GM19035 (cell line): ENCODE measurements at regions not wholly inside any gene's neighbourhood (a gene's known extent, or its start where the extent isn't known, plus 50 kb on each side); places are given as distances from the start of the nearest gene placed in this dataset.

Experiments used
- ATAC-seq: cut with Tn5 transposase; IDR thresholded peaks from one replicate; pipeline ENCODE4 v1.9.1; 2021; ENCODE audit not compliant: unreplicated experiment

DNA sequence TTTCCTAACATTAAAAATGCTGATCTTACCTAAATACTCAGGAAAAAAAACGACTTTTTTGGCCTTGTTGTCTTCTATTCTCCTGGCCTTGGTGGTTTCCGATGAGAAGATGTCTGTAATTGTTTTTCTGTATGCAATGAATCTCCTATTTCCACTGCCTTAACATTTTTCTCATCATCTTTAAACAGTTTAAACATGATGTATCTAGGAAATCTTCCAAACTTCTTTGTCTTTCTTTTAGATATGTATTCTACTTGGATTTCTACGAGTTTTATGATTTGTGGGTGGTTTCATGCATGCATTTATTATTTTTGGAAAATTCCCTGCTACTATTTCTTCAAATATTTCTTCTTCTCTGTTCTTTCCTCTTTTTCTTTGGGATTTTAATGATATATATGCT lies 288.6 kb upstream of the GYPC start:
- ATAC-seq = no peak

DNA sequence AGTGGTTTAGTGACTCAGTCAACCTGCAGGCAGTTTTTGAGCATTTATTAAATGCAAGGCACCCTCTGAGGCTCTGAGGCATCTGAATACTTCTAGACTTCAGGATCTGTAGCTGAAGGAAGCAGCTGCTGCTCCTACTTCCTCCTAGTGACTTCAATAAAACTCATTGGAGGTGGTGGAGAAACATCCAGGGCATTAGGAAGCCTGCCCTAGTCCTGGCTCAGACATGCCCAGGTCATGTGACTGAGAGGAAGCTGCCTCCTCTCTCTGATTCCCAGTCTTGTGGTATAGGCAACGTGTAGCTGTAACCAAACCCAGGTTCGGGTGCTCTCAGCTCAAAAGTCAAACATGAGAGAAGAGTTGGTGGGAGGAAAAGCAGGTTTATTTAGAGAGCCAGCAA lies 287.2 kb upstream of the GYPC start:
- no peak for ATAC-seq

DNA sequence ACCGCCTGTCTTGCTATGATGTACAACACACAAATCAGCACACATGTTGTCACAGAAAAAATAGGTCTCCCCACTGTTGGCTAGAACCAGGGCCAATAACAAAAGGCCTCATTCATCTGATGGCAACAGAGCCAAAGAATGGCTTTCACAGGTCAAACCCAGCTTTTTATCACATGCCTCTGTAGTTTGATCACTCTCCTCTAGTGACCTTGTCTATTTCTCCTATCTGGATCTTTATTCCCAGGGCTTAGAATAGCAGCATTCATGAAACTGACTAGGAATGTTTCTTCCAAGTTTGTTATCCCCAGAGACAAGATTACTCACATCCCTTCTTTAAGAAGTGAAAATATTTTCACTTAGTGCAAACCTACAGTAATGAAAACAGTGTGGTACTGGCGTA lies 285.8 kb upstream of the GYPC start:
- no peak for ATAC-seq

DNA sequence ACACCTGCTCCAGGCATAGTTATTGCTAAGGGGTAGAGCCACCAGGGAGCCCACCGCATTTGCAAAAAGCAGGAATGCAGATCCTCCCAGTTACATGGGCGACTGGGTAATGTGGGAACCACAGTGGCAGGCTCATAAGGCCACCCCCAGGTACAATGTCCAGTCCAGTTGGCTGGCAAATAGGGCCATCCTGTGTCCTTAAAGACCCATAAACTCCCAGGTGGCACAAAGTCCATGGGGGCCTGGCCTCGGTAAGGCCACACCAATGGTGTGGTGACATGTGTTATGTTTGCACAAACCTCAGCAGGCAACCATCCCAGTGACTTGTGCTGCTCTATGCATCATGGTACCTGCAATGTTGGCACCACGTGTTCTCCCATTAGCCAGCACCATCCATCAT lies 283.6 kb upstream of the GYPC start:
- ATAC-seq = no peak

GRCh38 chr2:126378176-126378575 lies 277.8 kb upstream of the GYPC start:
- ATAC-seq = no peak

DNA sequence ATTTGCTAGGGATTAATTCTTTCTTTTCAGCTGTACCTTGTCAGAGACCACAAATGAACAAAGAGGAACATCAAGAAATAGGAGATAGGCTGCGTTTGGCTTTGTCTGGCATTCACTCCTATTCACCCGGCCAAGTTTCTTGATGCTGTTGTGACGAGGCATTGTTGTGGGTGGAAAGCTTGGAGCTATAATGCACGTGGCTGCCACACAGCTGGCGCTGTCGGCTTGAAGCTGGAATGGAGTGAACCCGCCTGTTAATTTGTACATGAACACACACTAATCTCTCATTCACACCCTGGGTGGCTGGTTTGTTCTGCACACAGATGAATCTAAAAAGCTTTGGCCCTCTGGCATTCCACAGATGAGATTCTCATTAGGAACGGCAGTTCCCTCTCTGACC lies 274.9 kb upstream of the GYPC start:
- no peak for ATAC-seq

DNA sequence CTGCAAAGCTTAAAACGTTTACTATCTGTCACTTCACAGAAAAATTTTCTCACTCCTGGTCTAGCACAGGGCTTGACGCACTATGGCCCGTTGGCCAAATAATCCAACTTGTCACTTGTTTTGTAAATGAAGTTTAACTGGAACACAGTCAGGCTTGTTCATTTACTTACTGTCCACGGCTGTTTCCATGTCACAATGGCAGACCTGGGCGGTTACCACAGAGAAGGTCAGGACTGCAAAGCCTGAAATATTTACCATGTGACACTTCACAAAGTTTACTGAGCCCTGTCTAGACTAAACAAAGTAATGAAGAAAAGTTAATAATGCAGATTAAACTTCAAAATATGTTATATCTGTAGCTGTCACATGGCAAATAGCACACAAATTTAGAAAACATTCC lies 273.0 kb upstream of the GYPC start:
- ATAC-seq = no peak

- no peak for ATAC-seq
Measured at GRCh38 chr2:126383800-126384199, 272.2 kb upstream of the GYPC start.

GRCh38 chr2:126385441-126385840 lies 270.5 kb upstream of the GYPC start:
- no peak for ATAC-seq

- ATAC-seq = no peak
Measured at GRCh38 chr2:126385983-126386382, 270.0 kb upstream of the GYPC start.

DNA sequence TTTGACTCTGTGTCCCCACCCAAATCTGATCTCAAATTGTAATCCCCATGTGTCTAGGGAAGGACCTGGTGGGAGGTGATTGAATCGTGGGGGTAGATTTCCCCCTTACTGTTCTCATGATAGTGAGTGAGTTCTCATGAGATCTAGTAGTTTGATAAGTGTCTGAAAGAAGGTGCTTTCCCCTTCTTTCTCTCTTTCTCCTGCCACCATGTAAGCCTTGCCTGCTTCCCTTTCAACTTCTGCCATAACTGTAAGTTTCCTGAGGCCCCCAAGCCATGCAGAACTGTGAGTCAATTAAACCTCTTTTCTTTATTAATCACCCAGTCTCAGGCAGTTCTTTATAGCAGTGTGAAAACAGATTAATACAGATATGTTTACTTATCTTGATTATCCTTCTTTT lies 266.5 kb upstream of the GYPC start:
- no peak for ATAC-seq

- ATAC-seq = no peak
Measured at GRCh38 chr2:126392889-126393288, 263.1 kb upstream of the GYPC start.

GRCh38 chr2:126399001-126399400 lies 257.0 kb upstream of the GYPC start:
- peak; percentile 56 for ATAC-seq

DNA sequence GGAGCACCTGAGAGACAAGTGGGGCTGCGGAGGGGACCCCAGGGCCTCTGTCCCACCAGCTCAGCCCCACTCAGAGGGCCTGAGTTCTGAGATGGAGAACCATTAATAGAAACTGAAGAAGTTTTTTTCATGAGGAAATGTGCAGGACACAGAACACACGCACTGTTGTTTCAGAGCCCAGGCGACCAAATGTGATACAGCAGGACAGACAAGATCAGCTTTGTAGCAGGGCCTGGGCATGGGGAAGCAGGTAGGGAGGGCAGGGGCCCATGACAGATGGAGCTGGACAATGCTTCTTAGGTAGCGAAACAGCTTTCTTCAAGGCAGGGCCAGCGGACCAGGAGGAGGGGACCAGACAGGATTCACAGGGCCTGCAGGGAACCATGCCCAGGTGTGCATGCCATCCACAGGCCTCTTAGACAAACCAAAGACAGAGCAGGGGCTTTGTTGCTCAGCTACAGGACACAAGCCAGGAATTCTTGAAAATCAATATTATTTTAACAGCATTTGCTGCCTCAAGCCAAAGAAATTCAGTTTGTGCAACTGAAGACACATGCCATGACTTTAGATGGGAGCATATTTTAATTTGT lies 252.8 kb upstream of the GYPC start:
- no peak for ATAC-seq

DNA sequence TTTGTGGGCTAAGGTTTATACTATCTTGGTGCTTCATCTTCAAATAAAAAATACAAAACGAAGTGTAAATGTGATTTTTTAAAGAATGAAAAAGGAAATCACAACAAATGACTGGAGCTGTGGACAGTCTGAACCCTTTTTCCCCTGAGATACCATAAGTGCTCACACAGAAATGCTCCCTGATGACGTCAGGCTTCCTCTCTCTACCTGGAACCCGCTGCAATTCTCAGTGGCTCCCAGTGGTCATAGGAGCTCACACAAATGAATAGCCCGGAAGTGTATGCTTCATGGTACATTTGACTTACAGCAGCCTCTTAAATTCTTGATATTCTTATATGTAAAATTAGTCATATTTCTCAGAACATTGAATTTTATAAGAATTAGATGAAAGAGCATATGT lies 249.7 kb upstream of the GYPC start:
- no peak for ATAC-seq

- no peak for ATAC-seq
Measured at GRCh38 chr2:126408671-126409070, 247.3 kb upstream of the GYPC start.

- no peak for ATAC-seq
Measured at GRCh38 chr2:126409850-126410249, 246.1 kb upstream of the GYPC start.

- ATAC-seq = peak; percentile 91
Measured at GRCh38 chr2:126413079-126413478, 242.9 kb upstream of the GYPC start.

GRCh38 chr2:126419403-126419802 lies 236.6 kb upstream of the GYPC start:
- no peak for ATAC-seq

DNA sequence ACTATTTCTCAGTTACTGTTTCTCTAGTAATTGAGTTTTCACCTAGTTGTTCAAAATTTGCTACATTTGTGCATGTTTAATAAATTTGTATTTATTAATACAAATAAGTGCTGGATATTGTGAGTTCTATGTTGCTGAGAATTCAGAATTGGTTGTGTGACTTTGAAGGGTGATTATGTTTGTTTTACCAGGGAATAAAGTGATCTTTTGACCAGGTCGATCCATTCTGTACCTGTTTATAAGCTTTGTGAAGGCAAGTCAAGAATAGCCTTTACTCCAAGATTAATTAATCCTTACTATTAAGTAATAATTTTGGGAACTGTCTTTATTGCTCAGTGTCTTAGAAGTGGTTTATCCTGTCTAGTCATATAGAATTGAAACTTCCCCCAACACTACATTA lies 230.0 kb upstream of the GYPC start:
- no peak for ATAC-seq

DNA sequence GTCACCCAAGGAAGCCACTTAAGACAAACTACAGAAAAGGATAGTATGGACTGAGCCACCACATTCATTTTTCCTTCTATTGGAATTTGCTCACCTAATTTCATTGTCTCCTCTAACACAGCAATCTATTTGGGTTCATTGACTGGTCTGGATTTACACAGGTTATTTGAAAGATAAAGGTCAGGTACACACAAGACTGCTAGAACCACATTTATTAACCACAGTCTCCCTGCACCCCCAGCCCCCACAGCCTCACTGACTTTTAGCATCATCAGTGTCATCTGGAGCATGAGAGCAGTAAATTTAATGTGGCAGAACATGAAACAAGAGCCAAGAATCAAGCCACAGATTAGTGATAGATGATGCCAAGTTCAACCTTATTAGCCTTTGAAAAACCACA lies 226.9 kb upstream of the GYPC start:
- no peak for ATAC-seq

DNA sequence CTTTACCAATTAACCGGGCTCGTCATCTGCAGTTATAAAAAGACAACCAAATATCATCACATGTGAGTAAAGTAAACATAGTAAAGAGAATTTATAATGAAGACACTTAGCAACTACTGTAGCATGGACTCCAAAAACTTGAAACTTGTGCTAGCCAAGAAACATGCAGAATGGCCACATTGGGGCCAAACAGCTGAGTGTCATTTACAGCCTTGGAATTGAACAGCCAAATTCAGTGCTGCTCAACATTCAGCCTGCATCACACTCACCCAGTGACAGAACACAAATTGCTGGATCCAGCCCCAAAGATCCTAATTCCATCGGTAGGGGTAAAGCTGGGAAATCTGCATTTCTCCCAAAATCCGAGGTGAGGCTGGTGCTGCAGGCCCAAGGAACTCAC lies 224.8 kb upstream of the GYPC start:
- ATAC-seq = no peak

- no peak for ATAC-seq
Measured at GRCh38 chr2:126436411-126436810, 219.5 kb upstream of the GYPC start.

- no peak for ATAC-seq
Measured at GRCh38 chr2:126437016-126437415, 218.9 kb upstream of the GYPC start.
